Liver (tissue), 8 donors: ENCODE measurements at regions not wholly inside any gene's neighbourhood (a gene's known extent, or its start where the extent isn't known, plus 50 kb on each side); places are given as distances from the start of the nearest gene placed in this dataset.

Experiments
- DNase-seq: peaks from one replicate; pipeline ENCODE4 v3.0.0-alpha.2; 2017; ENCODE audit warnings: low spot score
- H3K27ac ChIP-seq, 2 donors: one replicate each; pipeline ENCODE4 v1.7.0; 2013; ENCODE audit warnings: inconsistent platforms in 2 of 2, low read length in 2 of 2, control low read depth in 1 of 2, low read depth in 1 of 2, mild to moderate bottlenecking in 1 of 2
- H3K27me3 ChIP-seq, 4 donors: one replicate each; pipeline versions ENCODE4 v1.6.1 to v1.7.0; 2013; ENCODE audit warnings: low read length in 3 of 4, inconsistent platforms in 1 of 4, mild to moderate bottlenecking in 1 of 4, moderate library complexity in 1 of 4; ENCODE audit not compliant: control insufficient read depth in 4 of 4, insufficient read depth in 4 of 4
- H3K36me3 ChIP-seq, 4 donors: one replicate each; pipeline versions ENCODE4 v1.6.1 to v1.7.0; 2013; ENCODE audit warnings: low read length in 3 of 4, mild to moderate bottlenecking in 3 of 4, low read depth in 1 of 4, moderate library complexity in 1 of 4; ENCODE audit not compliant: control insufficient read depth in 4 of 4, insufficient read depth in 3 of 4
- H3K4me1 ChIP-seq, 4 donors: one replicate each; pipeline versions ENCODE4 v1.6.1 to v1.7.0; 2013; ENCODE audit warnings: low read length in 3 of 4, mild to moderate bottlenecking in 3 of 4, moderate library complexity in 1 of 4; ENCODE audit not compliant: control insufficient read depth in 4 of 4, insufficient read depth in 4 of 4
- H3K4me3 ChIP-seq, 3 donors: one replicate each; pipeline versions ENCODE4 v1.6.1 to v1.7.0; 2013; ENCODE audit warnings: low read length in 3 of 3, control low read depth in 1 of 3, low read depth in 1 of 3, mild to moderate bottlenecking in 1 of 3
- H3K9ac ChIP-seq, 2 donors: one replicate each; pipeline ENCODE4 v1.7.0; 2013; ENCODE audit warnings: low read length in 2 of 2, mild to moderate bottlenecking in 2 of 2, moderate library complexity in 2 of 2, control low read depth in 1 of 2, low read depth in 1 of 2
- H3K9me3 ChIP-seq, 4 donors: one replicate each; pipeline versions ENCODE4 v1.6.1 to v1.7.0; 2013; ENCODE audit warnings: low read length in 3 of 4; ENCODE audit not compliant: control insufficient read depth in 4 of 4
- ATF3 ChIP-seq: IDR thresholded peaks from 2 replicates; pipeline ENCODE4 v1.6.1; 2016; ENCODE audit warnings: antibody characterized with exemption
- CTCF ChIP-seq: fragments of 150-350 bp; IDR thresholded peaks from 2 replicates; pipeline ENCODE4 v1.5.1; 2017; ENCODE audit warnings: improper control_type of control experiment, low read depth, low read length; ENCODE audit not compliant: missing input control
- EGR1 ChIP-seq, 2 donors: IDR thresholded peaks; 2 replicates each; pipeline ENCODE4 v1.6.1; 2016 to 2018; ENCODE audit warnings: antibody characterized with exemption in 2 of 2, low read depth in 2 of 2
- FOXA1 ChIP-seq: IDR thresholded peaks from 2 replicates; pipeline ENCODE4 v1.6.1; 2016; ENCODE audit warnings: antibody characterized with exemption
- FOXA2 ChIP-seq: IDR thresholded peaks from 2 replicates; pipeline ENCODE4 v1.6.1; 2016; ENCODE audit warnings: antibody characterized with exemption
- GABPA ChIP-seq, 2 donors: IDR thresholded peaks in 1 of 2; conservative IDR thresholded peaks in 1 of 2; 2 replicates each; pipeline ENCODE4 v1.6.1; 2016; ENCODE audit warnings: antibody characterized with exemption in 2 of 2, mild to moderate bottlenecking in 1 of 2, moderate library complexity in 1 of 2
- HNF4A ChIP-seq, 2 donors: conservative IDR thresholded peaks; 2 replicates each; pipeline ENCODE4 v1.6.1; 2016; ENCODE audit warnings: antibody characterized with exemption in 2 of 2, mild to moderate bottlenecking in 2 of 2
- HNF4G ChIP-seq: IDR thresholded peaks from 2 replicates; pipeline ENCODE4 v1.6.1; 2016; ENCODE audit warnings: antibody characterized with exemption
- JUND ChIP-seq, 2 donors: IDR thresholded peaks; 2 replicates each; pipeline ENCODE4 v1.6.1; 2016; ENCODE audit warnings: antibody characterized with exemption in 2 of 2
- MAX ChIP-seq: IDR thresholded peaks from 2 replicates; pipeline ENCODE4 v1.6.1; 2016; ENCODE audit warnings: antibody characterized with exemption
- NR2F2 ChIP-seq: IDR thresholded peaks from 2 replicates; pipeline ENCODE4 v1.6.1; 2016; ENCODE audit warnings: antibody characterized with exemption
- RAD21 ChIP-seq, 2 donors: IDR thresholded peaks; 2 replicates each; pipeline ENCODE4 v1.6.1; 2016; ENCODE audit warnings: antibody characterized with exemption in 2 of 2, mild to moderate bottlenecking in 2 of 2
- REST ChIP-seq: IDR thresholded peaks from 2 replicates; pipeline ENCODE4 v1.6.1; 2016; ENCODE audit warnings: antibody characterized with exemption, mild to moderate bottlenecking
- RXRA ChIP-seq, 2 donors: IDR thresholded peaks; 2 replicates each; pipeline ENCODE4 v1.6.1; 2017 to 2018; ENCODE audit warnings: antibody characterized with exemption in 2 of 2, mild to moderate bottlenecking in 1 of 2
- SP1 ChIP-seq: IDR thresholded peaks from 2 replicates; pipeline ENCODE4 v1.6.1; 2018; ENCODE audit warnings: antibody characterized with exemption, mild to moderate bottlenecking
- TAF1 ChIP-seq: conservative IDR thresholded peaks from 2 replicates; pipeline ENCODE4 v1.6.1; 2016; ENCODE audit warnings: antibody characterized with exemption, mild to moderate bottlenecking
- YY1 ChIP-seq: IDR thresholded peaks from 2 replicates; pipeline ENCODE4 v1.6.1; 2016; ENCODE audit warnings: antibody characterized with exemption, mild to moderate bottlenecking
- ZBTB33 ChIP-seq: IDR thresholded peaks from 2 replicates; pipeline ENCODE4 v1.6.1; 2016; ENCODE audit warnings: antibody characterized with exemption
- WGBS: extraction: QIAGEN DNeasy Blood & Tissue Kit; methylation state at CpG from one replicate; pipeline ENCODE4 v1.1.7; 2013; 5-methylcytosine and 5-hydroxymethylcytosine counted together
- donor health status: healthy.
- donor health status: healthy.
- donor health status: healthy.
- donor health status: healthy.
- donor health status: healthy.

- no peak for TF ChIP-seq CTCF
- TF ChIP-seq TAF1, result no peak
- TF ChIP-seq GABPA (IDR thresholded peaks at IDR 0.05 in 1 of 2, conservative IDR thresholded peaks at IDR 0.05 in 1 of 2), result no peak
- TF ChIP-seq NR2F2, result no peak
These were observed 139.7 kb downstream of the CDC5L start (continued) for GRCh38 chr6:44527181-44527580.

GRCh38 chr6:44527583-44528369 lies 140.3 kb downstream of the CDC5L start:
- DNase-seq, result no peak
- peaks cover 0 to 2% (median 0%) of the 10 kb centered on the region in 4 donors for H3K27me3 ChIP-seq
- no peaks in the 10 kb centered on the region for H3K9me3 ChIP-seq
- H3K9ac ChIP-seq, result no peak overlapping the region
- WGBS, result 77% methylated on average over 14 of the region's 14 CpGs
- no peaks in the 10 kb centered on the region for H3K36me3 ChIP-seq
- TF ChIP-seq ZBTB33 (no peak), HNF4G (no peak), FOXA1 (no peak)
- no peak overlapping the region for H3K4me3 ChIP-seq
- no peak overlapping the region for H3K27ac ChIP-seq
- H3K4me1 ChIP-seq, result no peaks in the 10 kb centered on the region

GRCh38 chr6:44528370-44528644 lies 140.8 kb downstream of the CDC5L start:
- Histone ChIP-seq H3K9me3 (no peaks in the 10 kb centered on the region), H3K4me1 (no peaks in the 10 kb centered on the region), H3K27me3 (no peaks in the 10 kb centered on the region), H3K36me3 (no peaks in the 10 kb centered on the region), H3K4me3 (no peak overlapping the region), H3K27ac (no peak overlapping the region), H3K9ac (no peak overlapping the region)
- no peak for DNase-seq
- WGBS, result 87% methylated on average over 5 of the region's 5 CpGs
- TF ChIP-seq GABPA (IDR thresholded peaks at IDR 0.05 in 1 of 2, conservative IDR thresholded peaks at IDR 0.05 in 1 of 2), result no peak
- TF ChIP-seq EGR1 (IDR thresholded peaks at IDR 0.05; ENCODE audit: low read depth in 2 of 2), result no peak
- TF ChIP-seq HNF4G, result no peak
- TF ChIP-seq REST, result no peak
- TF ChIP-seq NR2F2, result no peak
- no peak for TF ChIP-seq CTCF
- no peak for TF ChIP-seq RAD21 (IDR thresholded peaks at IDR 0.05)
- no peak for TF ChIP-seq FOXA2
- TF ChIP-seq ATF3, result no peak
- TF ChIP-seq YY1, result no peak
- TF ChIP-seq MAX, result no peak
- TF ChIP-seq SP1, result no peak
- no peak for TF ChIP-seq TAF1
- no peak for TF ChIP-seq JUND (IDR thresholded peaks at IDR 0.05)
- no peak for TF ChIP-seq HNF4A (conservative IDR thresholded peaks at IDR 0.05)
- TF ChIP-seq ZBTB33, result no peak
- no peak for TF ChIP-seq FOXA1
- TF ChIP-seq RXRA (IDR thresholded peaks at IDR 0.05), result no peak
